ENCODE measurements at regions not wholly inside any gene's neighbourhood (a gene's known extent, or its start where the extent isn't known, plus 50 kb on each side); places are given as distances from the start of the nearest gene placed in this dataset.
"Not testable (repeated sequence)": the region's sequence is repeated elsewhere in the genome, so short reads cannot be mapped to it uniquely, and the experiment has no call there.

DNA sequence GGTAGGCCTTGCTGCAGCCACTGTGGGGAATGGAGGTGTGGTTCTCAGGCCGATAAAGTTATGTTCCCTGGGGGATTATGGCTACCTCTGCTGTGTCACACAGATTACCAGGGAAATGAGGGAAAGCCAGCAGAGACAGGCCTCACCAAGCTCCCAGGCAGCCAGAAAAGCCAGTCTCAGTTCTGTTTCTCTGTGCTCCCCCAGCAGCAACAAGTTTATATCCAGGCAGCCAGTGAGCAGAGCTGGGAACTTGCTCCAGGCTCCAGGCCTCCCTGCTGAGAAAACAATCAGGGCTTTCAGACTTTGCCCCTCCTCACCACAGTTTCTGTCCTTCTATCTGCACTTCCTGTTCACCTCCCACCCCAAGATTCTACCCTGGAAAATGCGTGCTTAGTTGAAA is 596.6 kb upstream of the GYPC start:
- no peak for DNase-seq (ENCODE audit: low read depth)

DNA sequence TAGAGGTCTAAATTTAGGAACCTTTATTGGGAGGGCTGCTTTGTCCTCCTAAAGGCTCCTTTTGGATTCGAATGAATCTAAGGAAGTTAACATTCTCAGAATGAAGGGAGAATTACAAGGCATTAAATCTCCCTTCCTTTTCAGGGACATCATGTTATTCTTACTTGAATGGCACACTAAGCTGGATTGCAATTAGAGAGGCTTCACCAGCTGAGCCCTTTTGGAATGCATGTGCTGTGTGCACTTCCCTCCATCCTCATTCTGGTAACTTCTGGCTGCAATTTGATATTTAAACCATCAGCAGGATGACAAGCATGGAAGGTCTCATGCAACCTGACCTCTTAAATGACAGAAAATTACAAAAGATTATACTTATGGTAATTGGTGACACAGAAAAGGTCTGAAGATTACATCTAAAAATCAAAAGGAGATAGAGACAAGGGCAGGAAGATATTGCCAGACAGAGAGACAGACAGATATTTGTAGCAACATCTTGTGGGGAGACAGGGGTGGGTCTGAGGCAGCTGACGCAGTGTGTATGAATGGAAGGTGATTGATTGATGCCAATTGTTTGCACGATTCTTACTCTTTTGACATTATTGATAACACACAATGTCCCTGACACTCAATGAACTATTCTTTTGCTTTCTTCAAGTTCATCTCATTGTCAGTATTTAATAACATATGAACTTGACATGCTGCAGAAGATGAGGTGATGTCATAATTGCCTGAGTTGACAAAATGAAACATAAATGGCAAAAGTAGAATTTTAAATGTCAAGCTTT is 570.8 kb upstream of the GYPC start:
- DNase-seq (ENCODE audit: low read depth): no peak

DNA sequence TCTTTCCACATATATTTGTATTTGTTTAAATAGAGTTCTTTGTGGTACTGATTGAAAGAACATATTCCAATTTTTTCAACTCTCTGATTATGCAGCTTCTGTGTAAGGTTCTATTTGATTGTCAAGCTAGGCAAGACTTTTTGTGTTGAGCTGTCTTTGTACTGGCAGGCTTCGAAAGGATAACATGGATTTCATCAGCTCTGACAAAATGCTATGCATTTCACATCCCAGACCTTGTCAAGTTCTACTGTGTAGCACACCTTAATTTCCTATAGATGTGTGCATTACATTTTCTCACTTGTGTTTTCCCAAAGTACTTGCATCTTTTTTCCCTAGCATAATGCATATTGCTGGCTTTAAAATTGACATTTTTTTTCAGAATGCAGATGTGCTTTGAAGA is 555.0 kb upstream of the GYPC start:
- no peak for DNase-seq (ENCODE audit: low read depth)

DNA sequence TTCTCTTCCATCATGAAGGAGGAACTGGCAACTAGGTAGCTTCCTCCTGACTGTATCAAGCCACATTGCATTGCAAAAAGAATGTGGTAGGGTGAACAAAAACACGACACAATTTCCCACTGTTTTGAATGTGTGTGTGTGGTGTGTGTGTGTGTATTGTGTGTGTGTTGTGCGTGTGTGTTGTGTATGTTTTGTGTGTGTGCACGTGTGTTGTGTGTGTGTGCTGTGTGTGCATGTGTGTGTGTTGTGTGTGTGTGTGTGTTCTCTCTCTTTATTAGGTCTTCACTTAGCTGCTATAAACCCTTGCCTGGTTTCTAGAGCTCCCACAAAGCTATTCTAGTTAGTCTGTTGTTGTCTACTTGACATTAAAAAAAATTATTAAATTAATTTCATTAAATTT is 550.0 kb upstream of the GYPC start:
- no peak for DNase-seq (ENCODE audit: low read depth)

DNA sequence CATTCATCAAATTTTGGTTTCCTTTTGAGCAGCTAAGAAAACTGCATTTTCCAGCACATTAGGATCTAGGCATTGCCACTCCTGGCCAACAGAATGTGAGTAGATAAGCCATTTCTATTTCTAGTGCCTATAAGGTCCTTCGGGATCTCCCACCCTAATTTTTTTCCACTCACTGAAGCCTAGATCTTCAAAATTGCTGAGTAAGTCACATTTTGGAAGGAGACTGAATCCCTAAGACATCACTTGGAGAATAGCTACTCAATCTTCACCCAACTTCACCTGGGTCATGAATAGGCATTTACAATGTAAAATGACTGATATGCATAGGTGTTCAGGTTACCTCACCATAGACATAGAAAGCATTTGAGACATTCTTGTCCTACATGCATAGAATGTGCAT is 548.1 kb upstream of the GYPC start:
- no peak for DNase-seq (ENCODE audit: low read depth)

DNA sequence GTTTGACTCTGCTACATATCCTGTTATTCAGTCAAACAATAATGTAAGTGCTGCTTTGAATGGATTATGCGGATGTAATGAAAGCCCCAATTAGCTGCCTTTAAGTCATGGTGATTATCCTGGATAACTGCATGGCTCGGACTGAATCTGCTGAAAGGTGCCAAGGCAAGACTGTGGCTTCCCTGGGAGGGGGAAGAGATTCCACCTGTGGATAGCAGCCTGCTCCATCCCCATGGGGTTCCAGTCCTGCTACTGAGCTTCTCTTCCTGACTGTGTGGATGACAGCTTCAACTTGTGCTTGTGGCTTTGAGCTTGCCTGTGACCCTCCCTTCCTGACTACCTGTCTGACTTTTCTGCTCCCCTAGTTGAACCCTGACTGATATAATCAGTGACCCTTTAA is 540.0 kb upstream of the GYPC start:
- no peak for DNase-seq (ENCODE audit: low read depth)

DNA sequence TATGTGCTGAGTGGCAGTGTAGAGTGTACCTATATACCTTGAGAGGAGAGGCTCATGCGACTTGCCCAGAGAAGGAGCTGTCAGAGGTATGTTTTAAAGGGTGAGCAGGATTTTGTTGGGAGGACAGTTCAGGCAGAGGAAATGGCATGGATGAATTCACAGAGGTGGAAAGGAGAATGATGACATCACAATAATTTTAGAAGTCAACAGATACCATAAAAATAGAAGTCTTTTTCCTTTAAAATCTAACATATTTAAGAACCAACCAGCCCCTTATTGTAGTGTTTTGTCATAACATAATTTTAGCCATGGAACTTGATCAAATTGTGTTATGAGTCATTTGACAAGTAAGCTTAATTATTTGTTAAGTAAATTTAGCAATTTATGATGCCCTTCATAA is 538.1 kb upstream of the GYPC start:
- no peak for DNase-seq (ENCODE audit: low read depth)

DNA sequence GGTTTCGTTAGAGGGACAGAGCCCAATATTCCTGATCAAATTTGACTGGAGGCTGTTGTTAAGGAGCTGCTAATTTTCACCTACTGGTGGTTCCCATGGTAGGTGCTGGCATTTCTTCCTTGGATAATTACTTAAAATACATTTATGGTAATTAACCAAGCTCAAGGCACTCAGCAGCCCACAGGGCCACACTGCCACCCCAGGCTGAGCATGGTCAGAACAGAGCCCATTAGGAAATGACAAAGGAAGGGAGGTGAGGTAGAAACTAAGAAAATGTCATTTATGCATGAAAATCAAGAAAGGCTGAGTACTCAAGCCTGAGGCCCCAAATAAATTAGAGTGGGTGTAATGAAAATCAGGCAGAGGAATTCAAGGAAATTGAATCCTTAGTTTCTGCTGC is 510.2 kb upstream of the GYPC start:
- DNase-seq (ENCODE audit: low read depth): no peak

DNA sequence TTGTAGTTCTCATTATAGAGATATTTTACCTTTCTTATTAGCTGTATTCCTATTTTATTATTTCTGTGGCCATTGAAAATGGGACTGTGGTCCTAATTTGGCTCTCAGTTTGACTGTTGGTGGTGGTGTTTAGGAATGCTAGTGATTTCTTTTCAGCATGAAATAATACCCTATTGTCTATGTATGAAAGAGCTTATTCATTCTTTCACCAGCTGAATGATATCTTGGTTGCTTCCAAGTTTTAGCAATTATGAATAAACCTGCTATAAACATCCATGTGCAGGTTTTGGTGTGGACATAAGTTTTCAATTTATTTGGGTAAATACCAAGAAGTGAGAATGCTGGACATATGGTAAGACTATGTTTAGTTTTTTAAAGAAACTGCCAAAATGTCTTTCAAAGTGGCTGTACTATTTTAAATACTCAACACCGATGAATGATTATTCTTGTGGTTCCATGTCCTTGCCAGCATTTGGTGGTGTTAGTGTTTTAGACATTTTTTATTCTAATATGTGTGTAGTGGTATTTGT is 501.6 kb upstream of the GYPC start:
- DNase-seq (ENCODE audit: low read depth): no peak

DNA sequence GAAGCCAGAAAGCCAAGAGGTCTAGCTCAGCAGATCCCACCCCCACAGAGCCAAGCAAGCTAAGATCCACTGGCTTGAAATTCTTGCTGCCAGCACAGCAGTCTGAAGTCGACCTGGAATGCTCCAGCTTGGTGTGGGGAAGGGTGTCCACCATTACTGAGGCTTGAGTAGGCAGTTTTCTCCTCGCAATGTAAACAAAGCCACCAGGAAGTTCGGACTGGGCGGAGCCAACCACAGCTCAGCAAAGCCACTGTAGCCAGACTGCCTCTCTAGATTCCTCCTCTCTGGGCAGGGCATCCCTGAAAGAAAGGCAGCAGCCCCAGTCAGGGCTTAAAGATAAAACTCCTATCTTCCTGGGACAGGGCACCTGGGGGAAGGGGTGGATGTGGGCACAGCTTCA is 495.0 kb upstream of the GYPC start:
- not testable (repeated sequence) for DNase-seq (ENCODE audit: low read depth)

DNA sequence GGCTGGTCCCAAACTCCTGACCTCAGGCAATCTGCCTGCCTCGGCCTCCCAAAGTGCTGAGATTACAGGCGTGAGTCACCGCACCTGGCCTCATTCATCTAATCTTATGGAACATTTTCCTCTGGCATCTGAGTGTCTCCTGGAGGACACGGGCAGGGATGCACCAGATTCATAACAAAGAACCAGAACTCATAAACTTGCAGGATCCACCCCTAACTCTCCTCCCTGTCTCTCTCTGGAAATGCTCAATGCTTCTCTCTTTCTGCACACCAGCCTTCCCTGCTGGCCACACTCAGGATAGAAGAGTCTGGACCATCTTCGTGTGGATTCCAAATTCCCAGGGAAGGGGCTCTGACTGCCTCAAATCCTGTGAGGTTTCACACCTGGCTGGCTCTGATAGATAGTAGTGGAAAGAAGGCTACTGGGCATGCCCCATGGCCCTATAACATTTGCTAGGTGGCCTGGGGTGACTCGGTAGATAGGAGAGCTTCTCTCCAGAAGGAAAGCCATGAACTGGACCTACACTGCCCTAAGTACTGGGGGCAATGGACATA is 483.2 kb upstream of the GYPC start:
- DNase-seq (ENCODE audit: low read depth): no peak

- DNase-seq (ENCODE audit: low read depth): no peak
Measured at GRCh38 chr2:126175222-126175621, 480.7 kb upstream of the GYPC start.

GRCh38 chr2:126177479-126177878 is 478.5 kb upstream of the GYPC start:
- DNase-seq (ENCODE audit: low read depth): no peak

GRCh38 chr2:126187668-126188067 is 468.3 kb upstream of the GYPC start:
- no peak for DNase-seq (ENCODE audit: low read depth)

- no peak for DNase-seq (ENCODE audit: low read depth)
Measured at GRCh38 chr2:126189527-126189926, 466.4 kb upstream of the GYPC start.

DNA sequence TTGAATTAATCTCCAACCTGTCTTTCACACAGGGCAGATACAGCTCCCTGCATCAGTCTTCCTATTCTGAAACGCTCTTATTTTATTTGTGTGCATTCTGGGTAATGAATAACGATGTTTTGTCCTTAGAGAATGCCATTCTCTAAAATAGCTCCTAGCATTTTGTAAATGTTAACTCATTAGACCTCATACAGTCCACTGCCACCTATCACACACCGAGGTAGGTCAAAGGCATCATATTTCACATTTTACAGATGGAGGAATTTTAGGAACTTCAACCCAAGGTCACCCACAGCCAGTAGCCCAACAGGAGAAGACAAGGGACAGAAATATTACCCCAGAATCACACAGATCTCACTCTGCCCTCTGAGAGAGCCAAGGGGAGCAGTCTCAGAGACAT is 455.4 kb upstream of the GYPC start:
- no peak for DNase-seq (ENCODE audit: low read depth)

DNA sequence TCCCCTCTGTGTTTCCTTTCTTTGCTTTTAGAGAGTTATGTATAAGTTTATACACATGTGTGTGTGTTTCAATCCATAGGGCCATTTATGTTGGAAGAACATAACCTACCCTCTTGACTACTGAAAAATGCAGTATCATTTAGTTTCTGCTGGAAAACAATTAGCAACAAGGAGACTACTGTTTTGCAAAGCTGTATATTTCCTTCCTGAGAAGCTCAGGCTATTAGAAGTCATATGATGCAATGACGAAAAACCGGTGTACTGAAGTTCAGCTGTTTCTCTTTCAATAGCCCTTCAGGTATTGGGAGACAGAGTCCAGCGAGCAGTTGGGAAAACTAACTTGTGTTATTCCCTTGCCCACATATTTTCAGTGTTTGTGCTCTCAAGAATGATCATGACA is 447.7 kb upstream of the GYPC start:
- no peak for DNase-seq (ENCODE audit: low read depth)

DNA sequence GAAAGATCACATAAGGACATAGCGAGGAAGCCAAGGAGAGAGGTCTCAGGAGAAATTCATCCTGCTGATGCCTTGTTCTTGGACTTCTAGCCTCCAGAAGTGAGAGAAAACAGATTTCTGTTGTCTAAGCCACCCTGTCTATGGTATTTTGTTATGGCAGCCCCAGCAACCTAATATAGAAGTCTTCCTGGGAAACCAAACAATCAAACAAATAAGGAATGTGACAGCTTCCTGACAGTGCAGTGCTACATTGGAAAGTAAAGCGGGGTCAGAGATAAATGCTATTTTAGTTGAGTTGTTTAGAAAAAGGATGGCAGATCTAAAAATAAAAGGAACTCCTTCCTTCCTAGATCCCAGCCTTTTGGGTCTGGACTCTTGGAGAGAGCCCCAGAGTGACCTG is 443.2 kb upstream of the GYPC start:
- no peak for DNase-seq (ENCODE audit: low read depth)

- DNase-seq (ENCODE audit: low read depth): no peak
Measured at GRCh38 chr2:126219081-126219480, 436.9 kb upstream of the GYPC start.

DNA sequence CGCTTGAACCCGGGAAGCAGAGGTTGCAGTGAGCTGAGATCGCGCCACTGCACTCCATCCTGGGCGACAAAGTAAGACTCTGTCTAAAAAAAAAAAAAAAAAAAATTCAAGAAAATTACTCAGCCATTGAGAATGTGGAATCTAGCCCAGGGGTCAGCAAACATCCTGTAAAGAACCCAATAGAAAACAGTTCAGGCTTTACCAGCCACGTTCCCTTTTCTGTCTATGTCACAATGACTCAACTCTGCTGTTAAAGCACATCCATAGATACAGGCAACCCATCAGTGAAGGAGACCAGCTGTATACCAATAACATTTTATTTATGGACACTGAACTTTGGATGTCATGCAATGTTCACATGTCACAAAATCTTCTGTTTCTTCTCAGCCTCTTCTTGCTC is 435.6 kb upstream of the GYPC start:
- no peak for DNase-seq (ENCODE audit: low read depth)

DNA sequence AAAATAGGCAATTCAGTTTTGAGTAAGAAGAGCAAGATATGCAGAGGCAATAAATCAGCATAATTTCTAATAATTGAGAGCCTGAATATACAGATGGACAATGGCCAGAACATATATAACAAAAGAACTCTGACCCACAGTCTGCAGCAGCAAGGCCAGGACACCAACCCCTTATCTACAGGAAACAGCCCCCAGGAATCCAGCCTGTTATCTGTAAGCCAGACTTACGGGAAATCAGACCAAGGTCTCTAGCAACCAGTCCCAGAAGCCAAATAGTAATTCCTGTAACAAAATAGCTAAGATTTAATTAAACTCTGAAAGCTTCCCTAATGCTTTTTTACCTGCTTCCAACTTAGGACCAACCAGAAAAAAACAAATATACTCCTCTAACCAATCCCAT is 434.5 kb upstream of the GYPC start:
- no peak for DNase-seq (ENCODE audit: low read depth)

GRCh38 chr2:126222278-126222677 is 433.7 kb upstream of the GYPC start:
- no peak for DNase-seq (ENCODE audit: low read depth)

GRCh38 chr2:126224776-126225175 is 431.2 kb upstream of the GYPC start:
- no peak for DNase-seq (ENCODE audit: low read depth)

DNA sequence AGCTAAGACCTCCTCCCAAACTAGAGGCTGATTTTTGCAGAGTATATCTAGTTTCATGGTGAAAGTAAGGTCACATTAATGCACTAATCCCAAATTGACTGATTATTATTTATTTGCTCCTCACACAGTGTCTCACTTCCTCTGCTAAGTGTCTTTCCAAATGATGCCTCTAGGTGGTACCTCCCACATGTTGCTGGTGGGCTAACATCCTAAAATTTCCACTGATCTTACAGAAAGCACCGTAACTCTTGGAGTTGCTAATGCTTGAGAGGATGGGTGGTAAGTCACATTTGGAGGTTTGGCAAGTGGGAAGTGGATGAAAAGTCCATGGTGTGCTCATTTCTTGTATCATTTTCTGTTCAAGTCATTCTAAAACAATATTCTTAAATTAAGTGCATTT is 428.7 kb upstream of the GYPC start:
- no peak for DNase-seq (ENCODE audit: low read depth)
